ENCODE measurements at regions not wholly inside any gene's neighbourhood (a gene's known extent, or its start where the extent isn't known, plus 50 kb on each side); places are given as distances from the start of the nearest gene placed in this dataset.
"Not testable (repeated sequence)": the region's sequence is repeated elsewhere in the genome, so short reads cannot be mapped to it uniquely, and the experiment has no call there.

DNA sequence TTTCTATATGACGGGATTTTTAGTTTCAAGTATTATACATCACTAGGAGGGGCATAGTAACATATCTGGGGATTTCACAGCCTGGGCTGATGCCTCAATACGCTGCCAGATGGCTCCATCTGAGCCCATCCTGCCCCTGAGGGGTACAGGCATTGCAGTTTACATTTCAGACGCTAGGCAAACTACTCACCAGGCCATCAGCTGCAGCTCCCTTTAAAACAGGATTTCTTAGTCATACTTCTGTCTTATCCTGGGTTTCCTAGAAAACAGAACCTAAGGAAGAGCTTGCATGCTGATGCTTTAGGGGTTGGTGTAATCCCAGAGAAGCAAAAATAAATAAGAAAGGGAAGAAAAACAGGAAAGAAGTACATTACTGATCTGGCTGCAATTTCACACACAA, 372.8 kb upstream of the PIK3R1 start:
- no peak overlapping the region for H3K27ac ChIP-seq (ENCODE audit: poor library complexity, severe bottlenecking)
- no peaks in the 10 kb centered on the region for H3K4me1 ChIP-seq (ENCODE audit: insufficient read depth, poor library complexity, severe bottlenecking)
- no peaks in the 10 kb centered on the region for H3K9me3 ChIP-seq (ENCODE audit: severe bottlenecking)
- TF ChIP-seq, protein P1, sequence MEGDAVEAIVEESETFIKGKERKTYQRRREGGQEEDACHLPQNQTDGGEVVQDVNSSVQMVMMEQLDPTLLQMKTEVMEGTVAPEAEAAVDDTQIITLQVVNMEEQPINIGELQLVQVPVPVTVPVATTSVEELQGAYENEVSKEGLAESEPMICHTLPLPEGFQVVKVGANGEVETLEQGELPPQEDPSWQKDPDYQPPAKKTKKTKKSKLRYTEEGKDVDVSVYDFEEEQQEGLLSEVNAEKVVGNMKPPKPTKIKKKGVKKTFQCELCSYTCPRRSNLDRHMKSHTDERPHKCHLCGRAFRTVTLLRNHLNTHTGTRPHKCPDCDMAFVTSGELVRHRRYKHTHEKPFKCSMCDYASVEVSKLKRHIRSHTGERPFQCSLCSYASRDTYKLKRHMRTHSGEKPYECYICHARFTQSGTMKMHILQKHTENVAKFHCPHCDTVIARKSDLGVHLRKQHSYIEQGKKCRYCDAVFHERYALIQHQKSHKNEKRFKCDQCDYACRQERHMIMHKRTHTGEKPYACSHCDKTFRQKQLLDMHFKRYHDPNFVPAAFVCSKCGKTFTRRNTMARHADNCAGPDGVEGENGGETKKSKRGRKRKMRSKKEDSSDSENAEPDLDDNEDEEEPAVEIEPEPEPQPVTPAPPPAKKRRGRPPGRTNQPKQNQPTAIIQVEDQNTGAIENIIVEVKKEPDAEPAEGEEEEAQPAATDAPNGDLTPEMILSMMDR (IDR thresholded peaks at IDR 0.05; ENCODE audit: poor library complexity, severe bottlenecking), result peak; percentile 35
- H3K36me3 ChIP-seq (ENCODE audit: low read depth), result no peaks in the 10 kb centered on the region
- no peak for DNase-seq (ENCODE audit: low spot score)
- peak; percentile 68; the same call in 2 of the 3 replicates for ATAC-seq (ENCODE audit: low read depth)
- H3K27me3 ChIP-seq (ENCODE audit: insufficient read depth, poor library complexity, severe bottlenecking), result no peaks in the 10 kb centered on the region
- H3K4me3 ChIP-seq (ENCODE audit: severe bottlenecking), result no peak overlapping the region

DNA sequence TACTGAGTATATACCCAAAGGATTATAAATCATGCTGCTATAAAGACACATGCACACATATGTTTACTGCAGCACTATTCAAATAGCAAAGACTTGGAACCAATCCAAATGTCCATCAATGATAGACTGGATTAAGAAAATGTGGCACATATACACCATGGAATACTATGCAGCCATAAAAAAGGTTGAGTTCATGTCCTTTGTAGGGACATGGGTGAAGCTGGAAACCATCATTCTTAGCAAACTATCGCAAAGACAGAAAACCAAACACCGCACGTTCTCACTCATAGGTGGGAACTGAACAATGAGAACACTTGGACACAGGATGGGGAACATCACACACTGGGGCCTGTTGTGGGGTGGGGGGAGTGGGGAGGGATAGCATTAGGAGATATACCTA, 378.3 kb upstream of the PIK3R1 start:
- H3K4me3 ChIP-seq (ENCODE audit: severe bottlenecking); ATAC-seq (ENCODE audit: low read depth); H3K9me3 ChIP-seq (ENCODE audit: severe bottlenecking); H3K4me1 ChIP-seq (ENCODE audit: insufficient read depth, poor library complexity, severe bottlenecking); H3K27ac ChIP-seq (ENCODE audit: poor library complexity, severe bottlenecking); DNase-seq (ENCODE audit: low spot score); H3K27me3 ChIP-seq (ENCODE audit: insufficient read depth, poor library complexity, severe bottlenecking); H3K36me3 ChIP-seq (ENCODE audit: low read depth): not testable (repeated sequence)

DNA sequence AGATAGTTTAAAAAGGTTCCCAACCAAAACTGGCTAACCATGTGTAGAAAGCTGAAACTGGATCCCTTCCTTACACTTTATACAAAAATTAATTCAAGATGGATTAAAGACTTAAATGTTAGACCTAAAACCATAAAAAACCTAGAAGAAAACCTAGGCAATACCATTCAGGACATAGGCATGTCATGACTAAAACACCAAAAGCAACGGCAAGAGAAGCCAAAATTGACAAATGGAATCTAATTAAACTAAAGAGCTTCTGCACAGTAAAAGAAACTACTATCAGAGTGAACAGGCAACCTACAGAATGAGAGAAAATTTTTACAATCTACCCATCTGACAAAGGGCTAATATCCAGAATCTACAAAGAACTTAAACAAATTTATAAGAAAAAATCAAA, 379.1 kb upstream of the PIK3R1 start:
- not testable (repeated sequence) for H3K9me3 ChIP-seq (ENCODE audit: severe bottlenecking); H3K36me3 ChIP-seq (ENCODE audit: low read depth); H3K4me1 ChIP-seq (ENCODE audit: insufficient read depth, poor library complexity, severe bottlenecking); H3K4me3 ChIP-seq (ENCODE audit: severe bottlenecking); H3K27me3 ChIP-seq (ENCODE audit: insufficient read depth, poor library complexity, severe bottlenecking); ATAC-seq (ENCODE audit: low read depth); DNase-seq (ENCODE audit: low spot score); H3K27ac ChIP-seq (ENCODE audit: poor library complexity, severe bottlenecking)

DNA sequence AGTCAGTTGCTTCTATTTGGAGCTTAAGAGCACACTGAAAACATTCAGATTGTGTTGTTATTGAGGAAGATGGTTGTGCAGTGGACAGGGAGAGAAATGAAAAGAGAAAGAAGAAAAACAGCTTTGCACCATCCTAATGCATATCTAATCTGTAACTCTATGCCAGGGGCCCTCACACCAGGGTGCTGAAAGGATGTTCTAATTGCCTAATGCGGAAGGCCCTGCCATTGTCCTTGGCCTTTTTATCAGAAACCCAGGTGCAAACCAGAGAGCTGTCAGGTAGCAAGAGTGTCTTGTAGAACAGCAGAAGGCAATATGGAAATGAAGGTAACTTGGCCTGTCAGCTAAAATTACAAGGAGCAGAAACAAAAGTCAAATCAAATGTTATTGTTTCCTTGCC, 384.5 kb upstream of the PIK3R1 start:
- Histone ChIP-seq H3K4me3 (ENCODE audit: severe bottlenecking) (no peak overlapping the region), H3K4me1 (ENCODE audit: insufficient read depth, poor library complexity, severe bottlenecking) (no peaks in the 10 kb centered on the region), H3K36me3 (ENCODE audit: low read depth) (no peaks in the 10 kb centered on the region), H3K27me3 (ENCODE audit: insufficient read depth, poor library complexity, severe bottlenecking) (no peaks in the 10 kb centered on the region), H3K9me3 (ENCODE audit: severe bottlenecking) (no peaks in the 10 kb centered on the region), H3K27ac (ENCODE audit: poor library complexity, severe bottlenecking) (no peak overlapping the region)
- DNase-seq (ENCODE audit: low spot score) (no peak), ATAC-seq (ENCODE audit: low read depth) (no peak)
- TF ChIP-seq, protein P1 (IDR thresholded peaks at IDR 0.05; ENCODE audit: poor library complexity, severe bottlenecking), result no peak

DNA sequence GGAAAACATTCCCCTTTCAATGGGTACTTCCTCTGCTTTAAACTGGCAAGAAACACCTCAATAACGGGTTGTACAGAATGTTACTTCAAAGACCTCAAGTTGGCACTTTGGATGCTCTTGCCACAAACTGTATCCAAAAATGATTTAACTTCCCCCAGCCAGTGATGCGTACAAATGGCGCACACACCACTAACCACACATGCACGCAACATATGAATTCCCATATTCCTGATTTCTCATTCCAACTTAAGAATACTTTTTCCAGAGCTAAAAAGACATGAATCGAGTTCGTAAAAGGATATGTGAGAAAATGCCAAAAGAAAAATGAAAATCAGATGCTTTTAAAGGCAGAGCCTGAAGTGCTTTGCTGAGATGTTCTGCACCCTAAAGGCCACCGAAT, 388.0 kb upstream of the PIK3R1 start:
- TF ChIP-seq, protein P1 (IDR thresholded peaks at IDR 0.05; ENCODE audit: poor library complexity, severe bottlenecking), result no peak
- no peak for ATAC-seq (ENCODE audit: low read depth)
- no peaks in the 10 kb centered on the region for H3K36me3 ChIP-seq (ENCODE audit: low read depth)

DNA sequence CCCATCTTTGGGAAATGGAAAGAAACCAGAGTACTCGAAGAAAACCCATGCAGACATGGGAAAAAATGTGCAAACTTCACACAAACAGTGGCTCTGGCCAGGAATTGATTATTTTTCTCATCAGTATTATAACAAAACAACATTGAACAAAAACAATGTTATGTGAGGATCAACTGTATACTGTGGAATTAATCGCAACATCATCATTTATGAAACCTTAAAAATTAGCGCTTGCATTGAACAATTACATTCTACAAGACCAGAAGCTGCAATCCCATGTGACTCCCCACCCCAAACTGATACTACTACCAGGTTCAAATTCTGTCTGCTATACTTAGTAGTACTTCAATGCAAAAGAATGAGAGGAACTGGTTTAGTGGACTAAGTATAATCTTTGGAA, 390.7 kb upstream of the PIK3R1 start:
- DNase-seq (ENCODE audit: low spot score) (no peak), ATAC-seq (ENCODE audit: low read depth) (no peak)
- no peaks in the 10 kb centered on the region for H3K4me1 ChIP-seq (ENCODE audit: insufficient read depth, poor library complexity, severe bottlenecking)
- no peak overlapping the region for H3K27ac ChIP-seq (ENCODE audit: poor library complexity, severe bottlenecking)
- H3K36me3 ChIP-seq (ENCODE audit: low read depth), result no peaks in the 10 kb centered on the region
- no peak overlapping the region for H3K4me3 ChIP-seq (ENCODE audit: severe bottlenecking)
- H3K27me3 ChIP-seq (ENCODE audit: insufficient read depth, poor library complexity, severe bottlenecking), result no peaks in the 10 kb centered on the region
- TF ChIP-seq, protein P1 (IDR thresholded peaks at IDR 0.05; ENCODE audit: poor library complexity, severe bottlenecking), result no peak
- no peaks in the 10 kb centered on the region for H3K9me3 ChIP-seq (ENCODE audit: severe bottlenecking)

More for the DNA sequence above, 388.0 kb upstream of the PIK3R1 start:
- no peaks in the 10 kb centered on the region for H3K9me3 ChIP-seq (ENCODE audit: severe bottlenecking)
- H3K4me1 ChIP-seq (ENCODE audit: insufficient read depth, poor library complexity, severe bottlenecking), result no peaks in the 10 kb centered on the region
- H3K27ac ChIP-seq (ENCODE audit: poor library complexity, severe bottlenecking), result no peak overlapping the region
- H3K27me3 ChIP-seq (ENCODE audit: insufficient read depth, poor library complexity, severe bottlenecking), result no peaks in the 10 kb centered on the region
- H3K4me3 ChIP-seq (ENCODE audit: severe bottlenecking), result no peak overlapping the region
- DNase-seq (ENCODE audit: low spot score), result no peak

Data from RWPE2 (cell line).